ENCODE measurements at regions not wholly inside any gene's neighbourhood (a gene's known extent, or its start where the extent isn't known, plus 50 kb on each side); places are given as distances from the start of the nearest gene placed in this dataset.

DNA sequence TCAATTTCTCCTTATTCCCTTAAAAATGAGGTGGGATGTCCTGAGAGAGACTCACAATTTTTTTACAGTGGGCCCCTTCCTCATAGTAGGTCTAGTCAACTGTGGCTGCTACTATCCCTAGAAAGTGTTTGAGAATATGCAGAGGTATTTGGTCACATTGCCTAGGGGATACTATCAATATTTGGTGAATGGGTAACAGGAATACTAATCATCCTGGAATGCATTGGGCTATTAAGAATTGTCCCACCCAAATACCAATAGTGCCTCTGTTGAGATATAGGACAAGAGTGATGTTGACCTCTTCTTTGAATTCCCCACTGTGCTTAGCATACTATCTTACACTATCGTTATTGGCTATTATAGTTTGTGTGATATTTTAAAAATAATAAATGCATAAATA, 389.4 kb downstream of the DIPK2A start:
- Mint-ChIP-seq H3K4me3 (ENCODE audit: low read depth, unreplicated experiment) (no peak overlapping the region), H3K36me3 (ENCODE audit: insufficient read depth, unreplicated experiment) (no peaks in the 10 kb centered on the region), H3K9me3 (ENCODE audit: low read depth, unreplicated experiment) (peaks cover 11% of the 10 kb centered on the region), H3K4me1 (ENCODE audit: low read depth, unreplicated experiment) (peaks cover 43% of the 10 kb centered on the region), H3K27ac (ENCODE audit: unreplicated experiment) (no peak overlapping the region), H3K27me3 (ENCODE audit: unreplicated experiment) (no peaks in the 10 kb centered on the region)
- intact Hi-C loops (cut with micrococcal nuclease; ENCODE audit: unreplicated experiment), result loop anchor here (2.0 to 5.0 kb wide), 2 partner anchors 386 to 411 kb away; no protein-coding TSS in a partner anchor
- TF ChIP-seq, protein P1, sequence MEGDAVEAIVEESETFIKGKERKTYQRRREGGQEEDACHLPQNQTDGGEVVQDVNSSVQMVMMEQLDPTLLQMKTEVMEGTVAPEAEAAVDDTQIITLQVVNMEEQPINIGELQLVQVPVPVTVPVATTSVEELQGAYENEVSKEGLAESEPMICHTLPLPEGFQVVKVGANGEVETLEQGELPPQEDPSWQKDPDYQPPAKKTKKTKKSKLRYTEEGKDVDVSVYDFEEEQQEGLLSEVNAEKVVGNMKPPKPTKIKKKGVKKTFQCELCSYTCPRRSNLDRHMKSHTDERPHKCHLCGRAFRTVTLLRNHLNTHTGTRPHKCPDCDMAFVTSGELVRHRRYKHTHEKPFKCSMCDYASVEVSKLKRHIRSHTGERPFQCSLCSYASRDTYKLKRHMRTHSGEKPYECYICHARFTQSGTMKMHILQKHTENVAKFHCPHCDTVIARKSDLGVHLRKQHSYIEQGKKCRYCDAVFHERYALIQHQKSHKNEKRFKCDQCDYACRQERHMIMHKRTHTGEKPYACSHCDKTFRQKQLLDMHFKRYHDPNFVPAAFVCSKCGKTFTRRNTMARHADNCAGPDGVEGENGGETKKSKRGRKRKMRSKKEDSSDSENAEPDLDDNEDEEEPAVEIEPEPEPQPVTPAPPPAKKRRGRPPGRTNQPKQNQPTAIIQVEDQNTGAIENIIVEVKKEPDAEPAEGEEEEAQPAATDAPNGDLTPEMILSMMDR (IDR thresholded peaks at IDR 0.05; ENCODE audit: unreplicated experiment), result no peak
- CTCF ChIA-PET, result interaction anchor here (1.0 kb wide), 2 partner anchors 9 to 390 kb away, joined by 3 to 4 read pairs; partner anchors contain the start of gene DIPK2A
- no TSS peak for BruUV-seq (replicated peaks)
- peak; percentile 25 for DNase-seq

GRCh38 chr3:144362126-144362525, 390.5 kb downstream of the DIPK2A start:
- peak; percentile 46 for DNase-seq
- Mint-ChIP-seq H3K27me3 (ENCODE audit: unreplicated experiment) (no peaks in the 10 kb centered on the region), H3K27ac (ENCODE audit: unreplicated experiment) (peak overlapping the region; percentile 63), H3K4me1 (ENCODE audit: low read depth, unreplicated experiment) (peaks cover 43% of the 10 kb centered on the region), H3K4me3 (ENCODE audit: low read depth, unreplicated experiment) (no peak overlapping the region), H3K36me3 (ENCODE audit: insufficient read depth, unreplicated experiment) (no peaks in the 10 kb centered on the region), H3K9me3 (ENCODE audit: low read depth, unreplicated experiment) (peaks cover 14% of the 10 kb centered on the region)
- TF ChIP-seq, protein P1 (IDR thresholded peaks at IDR 0.05; ENCODE audit: unreplicated experiment), result no peak
- CTCF ChIA-PET, result interaction anchor here (0.6 to 1.3 kb wide), 3 partner anchors 13 to 390 kb away, joined by 3 to 5 read pairs (median 3); partner anchors contain the start of gene DIPK2A
- BruUV-seq (replicated peaks), result no TSS peak
- intact Hi-C loops (cut with micrococcal nuclease; ENCODE audit: unreplicated experiment), result loop anchor here (5.0 kb wide), 1 partner anchor 410 kb away; no protein-coding TSS in a partner anchor

GRCh38 chr3:144363856-144364255, 392.2 kb downstream of the DIPK2A start:
- no peak overlapping the region for H3K27ac Mint-ChIP-seq (ENCODE audit: unreplicated experiment)
- peaks cover 33% of the 10 kb centered on the region for H3K4me1 Mint-ChIP-seq (ENCODE audit: low read depth, unreplicated experiment)
- no peak overlapping the region for H3K4me3 Mint-ChIP-seq (ENCODE audit: low read depth, unreplicated experiment)
- TF ChIP-seq, protein P1 (IDR thresholded peaks at IDR 0.05; ENCODE audit: unreplicated experiment), result no peak
- CTCF ChIA-PET, result no interaction called here
- no peak for DNase-seq
- no TSS peak for BruUV-seq (replicated peaks)
- H3K36me3 Mint-ChIP-seq (ENCODE audit: insufficient read depth, unreplicated experiment), result no peaks in the 10 kb centered on the region
- no peaks in the 10 kb centered on the region for H3K27me3 Mint-ChIP-seq (ENCODE audit: unreplicated experiment)
- H3K9me3 Mint-ChIP-seq (ENCODE audit: low read depth, unreplicated experiment), result peaks cover 21% of the 10 kb centered on the region
- intact Hi-C loops (cut with micrococcal nuclease; ENCODE audit: unreplicated experiment), result loop anchor here (5.0 kb wide), 1 partner anchor 408 kb away; no protein-coding TSS in a partner anchor

DNA sequence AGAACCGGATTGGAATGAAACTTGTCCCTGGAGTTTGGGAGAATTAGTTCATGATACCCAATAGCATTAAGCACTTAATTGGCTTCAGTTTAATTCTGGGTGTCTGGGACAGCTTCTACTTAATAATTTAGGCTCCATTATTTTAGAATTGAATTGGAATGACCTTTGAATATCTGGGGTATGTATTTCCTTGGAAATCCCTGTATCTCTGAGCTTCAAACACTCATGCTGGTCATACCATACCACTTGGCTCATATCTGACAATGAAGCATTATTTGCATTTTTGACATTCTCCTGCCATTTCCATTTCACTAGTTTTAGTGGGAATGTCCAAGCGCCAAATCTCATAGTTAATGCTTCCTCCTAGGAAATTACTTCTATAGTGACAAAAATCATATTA, 393.1 kb downstream of the DIPK2A start:
- Mint-ChIP-seq H3K4me3 (ENCODE audit: low read depth, unreplicated experiment) (no peak overlapping the region), H3K27me3 (ENCODE audit: unreplicated experiment) (no peaks in the 10 kb centered on the region), H3K27ac (ENCODE audit: unreplicated experiment) (no peak overlapping the region), H3K4me1 (ENCODE audit: low read depth, unreplicated experiment) (peaks cover 29% of the 10 kb centered on the region), H3K9me3 (ENCODE audit: low read depth, unreplicated experiment) (peaks cover 21% of the 10 kb centered on the region), H3K36me3 (ENCODE audit: insufficient read depth, unreplicated experiment) (no peaks in the 10 kb centered on the region)
- intact Hi-C loops (cut with micrococcal nuclease; ENCODE audit: unreplicated experiment), result loop anchor here (5.0 kb wide), 1 partner anchor 408 kb away; no protein-coding TSS in a partner anchor
- no peak for DNase-seq
- no TSS peak for BruUV-seq (replicated peaks)
- TF ChIP-seq, protein P1 (IDR thresholded peaks at IDR 0.05; ENCODE audit: unreplicated experiment), result no peak
- CTCF ChIA-PET, result no interaction called here

Data from Calu3 (cell line).